ENCODE measurements at regions not wholly inside any gene's neighbourhood (a gene's known extent, or its start where the extent isn't known, plus 50 kb on each side); places are given as distances from the start of the nearest gene placed in this dataset.

DNA sequence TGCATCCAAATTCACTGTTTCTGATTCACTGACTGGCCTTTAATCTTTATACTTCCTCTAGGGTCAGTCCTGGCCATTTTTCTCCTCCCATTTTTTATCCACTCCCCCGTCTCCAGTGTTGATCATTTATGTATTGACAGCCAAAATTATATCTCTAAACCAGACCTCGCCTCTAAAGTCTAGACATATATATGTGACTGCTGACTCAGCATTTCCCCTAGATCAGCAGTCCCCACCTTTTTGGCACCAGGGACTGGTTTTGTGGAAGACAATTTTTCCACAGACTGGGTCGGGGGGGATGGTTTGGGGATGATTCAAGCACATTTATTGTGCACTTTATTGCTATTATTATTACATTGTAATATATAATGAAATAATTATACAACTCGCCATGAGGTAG lies 88.3 kb upstream of the DAAM1 start:
- no peak for TF ChIP-seq CTCF (IDR thresholded peaks at IDR 0.05)
- TF ChIP-seq POLR2A (IDR thresholded peaks at IDR 0.05; ENCODE audit: low read depth), result no peak
- TF ChIP-seq EP300 (IDR thresholded peaks at IDR 0.05), result no peak
